ENCODE measurements at regions not wholly inside any gene's neighbourhood (a gene's known extent, or its start where the extent isn't known, plus 50 kb on each side); places are given as distances from the start of the nearest gene placed in this dataset.

DNA sequence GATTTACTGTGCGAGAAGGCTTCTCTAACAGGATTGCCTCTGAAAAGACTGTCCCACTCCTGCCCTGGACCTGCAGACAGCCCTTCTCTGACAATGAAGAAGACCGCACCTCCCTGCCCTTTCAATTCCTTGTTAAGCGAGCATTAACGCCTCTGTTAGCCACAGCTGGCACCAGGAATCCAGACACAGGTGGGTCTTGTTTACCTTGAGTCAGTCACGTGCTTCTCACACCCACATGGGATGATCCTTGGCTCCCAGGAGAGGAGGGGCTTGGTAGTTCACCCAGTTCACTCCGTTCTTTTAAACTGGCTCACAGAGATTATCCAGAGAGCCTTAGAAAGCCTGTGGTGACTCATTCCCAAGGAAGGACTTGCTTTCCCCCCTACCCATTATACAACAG is 410.5 kb upstream of the MEIS1 start:
- no peak for DNase-seq
- H4K20me1 ChIP-seq (ENCODE audit: insufficient read depth, low read length): no peaks in the 10 kb centered on the region
- no peak overlapping the region for H3K4me3 ChIP-seq (ENCODE audit: low read depth in 1 of 2, low read length in 2 of 2)
- no peaks in the 10 kb centered on the region for H3K9me3 ChIP-seq (ENCODE audit: insufficient read depth, low read length, severe bottlenecking)
- H3K27ac ChIP-seq (ENCODE audit: low read length): no peak overlapping the region
- H3K4me2 ChIP-seq (ENCODE audit: insufficient read depth, low read length): no peak overlapping the region
- no peaks in the 10 kb centered on the region for H3K36me3 ChIP-seq (ENCODE audit: insufficient read depth, low read length)
- peaks cover 4% of the 10 kb centered on the region for H3K27me3 ChIP-seq (ENCODE audit: insufficient read depth, low read length, poor library complexity)
- H2AFZ ChIP-seq (ENCODE audit: low read depth, low read length): no peak overlapping the region
- no peaks in the 10 kb centered on the region for H3K79me2 ChIP-seq (ENCODE audit: insufficient read depth, low read length)
- no peaks in the 10 kb centered on the region for H3K4me1 ChIP-seq (ENCODE audit: insufficient read depth, low read length)
- no peak overlapping the region for H3K9ac ChIP-seq (ENCODE audit: low read depth, low read length)
- TF ChIP-seq, protein P1, sequence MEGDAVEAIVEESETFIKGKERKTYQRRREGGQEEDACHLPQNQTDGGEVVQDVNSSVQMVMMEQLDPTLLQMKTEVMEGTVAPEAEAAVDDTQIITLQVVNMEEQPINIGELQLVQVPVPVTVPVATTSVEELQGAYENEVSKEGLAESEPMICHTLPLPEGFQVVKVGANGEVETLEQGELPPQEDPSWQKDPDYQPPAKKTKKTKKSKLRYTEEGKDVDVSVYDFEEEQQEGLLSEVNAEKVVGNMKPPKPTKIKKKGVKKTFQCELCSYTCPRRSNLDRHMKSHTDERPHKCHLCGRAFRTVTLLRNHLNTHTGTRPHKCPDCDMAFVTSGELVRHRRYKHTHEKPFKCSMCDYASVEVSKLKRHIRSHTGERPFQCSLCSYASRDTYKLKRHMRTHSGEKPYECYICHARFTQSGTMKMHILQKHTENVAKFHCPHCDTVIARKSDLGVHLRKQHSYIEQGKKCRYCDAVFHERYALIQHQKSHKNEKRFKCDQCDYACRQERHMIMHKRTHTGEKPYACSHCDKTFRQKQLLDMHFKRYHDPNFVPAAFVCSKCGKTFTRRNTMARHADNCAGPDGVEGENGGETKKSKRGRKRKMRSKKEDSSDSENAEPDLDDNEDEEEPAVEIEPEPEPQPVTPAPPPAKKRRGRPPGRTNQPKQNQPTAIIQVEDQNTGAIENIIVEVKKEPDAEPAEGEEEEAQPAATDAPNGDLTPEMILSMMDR (IDR thresholded peaks at IDR 0.05; ENCODE audit: borderline replicate concordance, extremely low read depth, low read length, poor library complexity, severe bottlenecking): no peak
- TF ChIP-seq EZH2 (IDR thresholded peaks at IDR 0.05; ENCODE audit: borderline replicate concordance, low read depth, low read length, severe bottlenecking): no peak
- no peak for ATAC-seq (ENCODE audit: insufficient read depth, low read depth)

DNA sequence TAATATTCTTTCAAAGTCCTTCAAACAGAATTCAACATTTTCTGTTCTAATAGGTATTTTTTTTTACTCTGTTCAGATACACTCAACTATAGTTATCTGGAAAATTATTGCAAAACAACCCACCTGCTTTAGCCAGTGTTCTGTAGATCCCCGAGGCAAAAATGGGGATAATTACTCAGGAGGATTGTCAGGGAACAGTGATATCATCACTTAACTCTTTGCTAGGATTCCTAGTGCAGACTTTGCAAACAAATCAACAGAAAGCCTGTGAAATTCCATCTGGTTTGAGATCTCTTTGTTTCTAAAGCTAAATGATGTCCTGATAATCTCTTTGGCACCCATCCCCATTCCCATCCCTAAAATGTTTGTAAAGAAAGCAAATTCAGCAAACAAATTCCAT is 413.6 kb upstream of the MEIS1 start:
- DNase-seq (no peak), ATAC-seq (ENCODE audit: insufficient read depth, low read depth) (no peak)
- Histone ChIP-seq H3K27me3 (ENCODE audit: insufficient read depth, low read length, poor library complexity) (peaks cover 7% of the 10 kb centered on the region), H3K4me3 (ENCODE audit: low read depth in 1 of 2, low read length in 2 of 2) (no peak overlapping the region), H3K36me3 (ENCODE audit: insufficient read depth, low read length) (no peaks in the 10 kb centered on the region), H3K9ac (ENCODE audit: low read depth, low read length) (no peak overlapping the region), H3K4me1 (ENCODE audit: insufficient read depth, low read length) (no peaks in the 10 kb centered on the region), H3K4me2 (ENCODE audit: insufficient read depth, low read length) (no peak overlapping the region), H3K79me2 (ENCODE audit: insufficient read depth, low read length) (no peaks in the 10 kb centered on the region), H3K27ac (ENCODE audit: low read length) (no peak overlapping the region), H3K9me3 (ENCODE audit: insufficient read depth, low read length, severe bottlenecking) (no peaks in the 10 kb centered on the region), H2AFZ (ENCODE audit: low read depth, low read length) (no peak overlapping the region), H4K20me1 (ENCODE audit: insufficient read depth, low read length) (no peaks in the 10 kb centered on the region)
- TF ChIP-seq, protein P1 (IDR thresholded peaks at IDR 0.05; ENCODE audit: borderline replicate concordance, extremely low read depth, low read length, poor library complexity, severe bottlenecking): no peak
- no peak for TF ChIP-seq EZH2 (IDR thresholded peaks at IDR 0.05; ENCODE audit: borderline replicate concordance, low read depth, low read length, severe bottlenecking)

DNA sequence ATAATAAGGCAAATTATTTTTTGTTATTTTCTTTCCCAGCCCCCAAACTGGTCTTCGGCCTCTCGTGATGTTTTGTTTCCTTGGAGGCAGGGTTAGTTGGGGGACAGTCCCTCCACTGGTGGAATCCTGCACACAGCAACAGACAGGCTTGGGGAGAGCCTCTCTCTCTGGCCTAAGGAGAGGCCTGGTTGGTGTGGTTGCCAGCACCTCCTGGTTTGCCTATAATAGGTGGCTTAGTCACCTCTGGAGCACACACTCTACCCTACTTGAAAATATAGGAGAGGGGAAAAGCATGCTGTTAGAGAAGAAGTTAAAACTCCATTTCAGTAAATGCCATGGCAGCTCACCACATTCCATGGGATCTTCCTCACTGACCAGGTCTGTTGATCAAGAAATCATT is 417.2 kb upstream of the MEIS1 start:
- H3K4me3 ChIP-seq (ENCODE audit: low read depth in 1 of 2, low read length in 2 of 2): no peak overlapping the region
- peaks cover 3% of the 10 kb centered on the region for H3K27me3 ChIP-seq (ENCODE audit: insufficient read depth, low read length, poor library complexity)
- no peaks in the 10 kb centered on the region for H3K79me2 ChIP-seq (ENCODE audit: insufficient read depth, low read length)
- no peak for TF ChIP-seq EZH2 (IDR thresholded peaks at IDR 0.05; ENCODE audit: borderline replicate concordance, low read depth, low read length, severe bottlenecking)
- TF ChIP-seq, protein P1 (IDR thresholded peaks at IDR 0.05; ENCODE audit: borderline replicate concordance, extremely low read depth, low read length, poor library complexity, severe bottlenecking): no peak
- no peak for DNase-seq
- ATAC-seq (ENCODE audit: insufficient read depth, low read depth): no peak
- H2AFZ ChIP-seq (ENCODE audit: low read depth, low read length): no peak overlapping the region
- no peak overlapping the region for H3K9ac ChIP-seq (ENCODE audit: low read depth, low read length)
- no peak overlapping the region for H3K4me2 ChIP-seq (ENCODE audit: insufficient read depth, low read length)
- H3K4me1 ChIP-seq (ENCODE audit: insufficient read depth, low read length): no peaks in the 10 kb centered on the region
- H3K36me3 ChIP-seq (ENCODE audit: insufficient read depth, low read length): no peaks in the 10 kb centered on the region
- H3K9me3 ChIP-seq (ENCODE audit: insufficient read depth, low read length, severe bottlenecking): no peaks in the 10 kb centered on the region
- H3K27ac ChIP-seq (ENCODE audit: low read length): no peak overlapping the region
- H4K20me1 ChIP-seq (ENCODE audit: insufficient read depth, low read length): no peaks in the 10 kb centered on the region

DNA sequence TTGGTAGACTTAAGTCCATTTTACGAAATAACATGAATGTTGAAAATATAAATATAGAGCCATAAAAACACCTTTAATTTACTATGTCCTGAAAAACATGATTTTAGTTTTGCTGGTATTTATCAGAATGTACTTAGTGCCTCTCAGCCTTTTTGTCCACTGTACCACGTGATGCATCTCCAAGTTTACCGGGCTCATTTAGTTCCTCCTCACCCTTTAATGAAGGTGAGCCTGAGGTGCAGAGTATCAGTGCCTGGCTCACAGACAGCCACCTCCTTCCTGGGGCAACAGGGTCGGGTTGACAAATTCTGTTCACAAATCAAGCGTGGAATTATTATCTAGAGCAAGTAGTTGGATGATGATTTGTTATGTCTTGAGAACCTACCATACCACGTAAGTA is 420.5 kb upstream of the MEIS1 start:
- TF ChIP-seq, protein P1 (IDR thresholded peaks at IDR 0.05; ENCODE audit: borderline replicate concordance, extremely low read depth, low read length, poor library complexity, severe bottlenecking): no peak
- TF ChIP-seq EZH2 (IDR thresholded peaks at IDR 0.05; ENCODE audit: borderline replicate concordance, low read depth, low read length, severe bottlenecking): no peak
- Histone ChIP-seq H3K36me3 (ENCODE audit: insufficient read depth, low read length) (no peaks in the 10 kb centered on the region), H4K20me1 (ENCODE audit: insufficient read depth, low read length) (no peaks in the 10 kb centered on the region), H3K79me2 (ENCODE audit: insufficient read depth, low read length) (no peaks in the 10 kb centered on the region), H2AFZ (ENCODE audit: low read depth, low read length) (no peak overlapping the region), H3K4me3 (ENCODE audit: low read depth in 1 of 2, low read length in 2 of 2) (no peak overlapping the region), H3K27ac (ENCODE audit: low read length) (no peak overlapping the region), H3K9me3 (ENCODE audit: insufficient read depth, low read length, severe bottlenecking) (no peaks in the 10 kb centered on the region), H3K27me3 (ENCODE audit: insufficient read depth, low read length, poor library complexity) (peaks cover 3% of the 10 kb centered on the region), H3K4me2 (ENCODE audit: insufficient read depth, low read length) (no peak overlapping the region), H3K4me1 (ENCODE audit: insufficient read depth, low read length) (no peaks in the 10 kb centered on the region), H3K9ac (ENCODE audit: low read depth, low read length) (no peak overlapping the region)
- ATAC-seq (ENCODE audit: insufficient read depth, low read depth): no peak
- DNase-seq: no peak
